Endothelial cell of umbilical vein (primary cell): ENCODE measurements at regions not wholly inside any gene's neighbourhood (a gene's known extent, or its start where the extent isn't known, plus 50 kb on each side); places are given as distances from the start of the nearest gene placed in this dataset.

Experiments used
- BruUV-seq: library from RNA; stranded (reverse); fragments of 400-500 nt; replicated peaks from 2 replicates; lab custom pipeline; 2021; lab: Mats Ljungman, UMichigan
- CTCF ChIA-PET: fragments of 300-600, 350-600 bp; sonication (Branson Sonifier 250); formaldehyde crosslinking; loops from one replicate; lab custom pipeline; 2021; ENCODE audit warnings: antibody characterized with exemption, inconsistent platforms; lab: Charles Lee
- POLR2A ChIA-PET: fragments of 300-600, 350-600 bp; sonication (Branson Sonifier 250); formaldehyde crosslinking; loops from one replicate; lab custom pipeline; 2021; ENCODE audit warnings: antibody characterized with exemption, inconsistent platforms; lab: Charles Lee
- DNase-seq: peaks from one replicate; pipeline ENCODE4 v3.0.0-alpha.2; 2011; ENCODE audit warnings: low read depth, low spot score
- FAIRE-seq: peaks from 2 replicates; lab custom pipeline; 2011; peaks lifted over from hg19 to GRCh38; lab: Jason Lieb, UNC
- H2AFZ ChIP-seq: 2 replicates; pipeline ENCODE4 v1.6.0; 2012; ENCODE audit warnings: low read depth, low read length, control low read depth, inconsistent platforms
- H3K27ac ChIP-seq: 2 replicates; pipeline ENCODE4 v1.5.1; 2011; ENCODE audit warnings: low read depth, mild to moderate bottlenecking, control low read depth, low read length, moderate library complexity; ENCODE audit not compliant: insufficient read depth
- H3K27me3 ChIP-seq, 2 experiments: 2 replicates each; pipeline versions ENCODE4 v1.6.0 to v1.6.1; 2011; ENCODE audit warnings: low read length in 2 of 2, mixed read lengths in 1 of 2; ENCODE audit not compliant: control insufficient read depth in 2 of 2, insufficient read depth in 2 of 2
- H3K36me3 ChIP-seq, 2 experiments: 2 replicates in 1 of 2; 3 replicates in 1 of 2; pipeline ENCODE4 v1.5.1; 2011; ENCODE audit warnings: low read length in 2 of 2, mild to moderate bottlenecking in 1 of 2, moderate library complexity in 1 of 2; ENCODE audit not compliant: control insufficient read depth in 2 of 2, insufficient read depth in 2 of 2; ENCODE audit errors: extremely low read depth in 1 of 2
- H3K4me1 ChIP-seq: 3 replicates; pipeline ENCODE4 v1.5.1; 2011; ENCODE audit warnings: mild to moderate bottlenecking, low read length; ENCODE audit not compliant: control insufficient read depth, insufficient read depth; ENCODE audit errors: extremely low read depth
- H3K4me2 ChIP-seq: 2 replicates; pipeline ENCODE4 v1.6.1; 2011; ENCODE audit warnings: low read length, control low read depth, mixed read lengths; ENCODE audit not compliant: insufficient read depth
- H3K4me3 ChIP-seq, 3 experiments: fragments of 200-600 bp in 1 of 3; sonication (generic), shearing (Covaris generic) in 1 of 3; replicated peaks in 1 of 3; 2 replicates each; pipeline ENCODE4 v1.5.1; 2011 to 2016; ENCODE audit warnings: control low read depth in 3 of 3, low read length in 3 of 3, mild to moderate bottlenecking in 2 of 3, inconsistent platforms in 1 of 3, low read depth in 1 of 3, moderate library complexity in 1 of 3; ENCODE audit not compliant: insufficient read depth in 1 of 3
- H3K79me2 ChIP-seq: 2 replicates; pipeline ENCODE4 v1.6.0; 2012; ENCODE audit warnings: low read length, inconsistent platforms; ENCODE audit not compliant: control insufficient read depth, insufficient read depth
- H3K9ac ChIP-seq: replicated peaks from 2 replicates; pipeline ENCODE3; 2011; ENCODE audit warnings: low read length, control low read depth; ENCODE audit not compliant: insufficient read depth; ENCODE audit errors: extremely low read depth
- H3K9me1 ChIP-seq: replicated peaks from 3 replicates; pipeline ENCODE4 v1.6.0; 2011; ENCODE audit warnings: mild to moderate bottlenecking, low read length; ENCODE audit not compliant: control insufficient read depth, insufficient read depth; ENCODE audit errors: extremely low read depth
- H3K9me3 ChIP-seq: replicated peaks from 2 replicates; pipeline ENCODE4 v1.5.1; 2012; ENCODE audit warnings: low read length, inconsistent platforms; ENCODE audit not compliant: control insufficient read depth, insufficient read depth
- H4K20me1 ChIP-seq: replicated peaks from 2 replicates; pipeline ENCODE3; 2011; ENCODE audit warnings: mild to moderate bottlenecking, low read length; ENCODE audit not compliant: control insufficient read depth, insufficient read depth; ENCODE audit errors: extremely low read depth
- EZH2 ChIP-seq: IDR thresholded peaks from 2 replicates; pipeline ENCODE4 v1.6.1; 2012; ENCODE audit warnings: borderline replicate concordance, low read depth, mild to moderate bottlenecking, moderate library complexity, low read length, inconsistent platforms; ENCODE audit not compliant: severe bottlenecking
- FOS ChIP-seq: IDR thresholded peaks from 2 replicates; pipeline ENCODE4 v1.6.1; 2011; ENCODE audit warnings: mild to moderate bottlenecking, low read length, moderate library complexity, borderline replicate concordance; ENCODE audit not compliant: insufficient read depth
- GATA2 ChIP-seq: IDR thresholded peaks from 2 replicates; pipeline ENCODE4 v1.7.0; 2011; ENCODE audit warnings: low read depth, mild to moderate bottlenecking, moderate library complexity, mixed read lengths, low read length; ENCODE audit not compliant: insufficient read length, insufficient read depth
- JUN ChIP-seq: IDR thresholded peaks from 2 replicates; pipeline ENCODE4 v1.6.1; 2011; ENCODE audit warnings: borderline replicate concordance, low read depth; ENCODE audit not compliant: insufficient read length, insufficient read depth
- MYC ChIP-seq: IDR thresholded peaks from one replicate; pipeline ENCODE4 v1.6.1; 2011; ENCODE audit warnings: mild to moderate bottlenecking, low read depth, low read length
- POLR2A ChIP-seq: IDR thresholded peaks from 2 replicates; pipeline ENCODE4 v1.6.1; 2012; ENCODE audit warnings: low read depth, mild to moderate bottlenecking, control low read depth, low read length
- POLR2AphosphoS5 ChIP-seq: IDR thresholded peaks from 2 replicates; pipeline ENCODE4 v1.6.1; 2012; ENCODE audit warnings: low read depth, mild to moderate bottlenecking, control low read depth, low read length, moderate library complexity; ENCODE audit not compliant: insufficient read depth
- dilution Hi-C: fragments of 300-500 bp; cut with MboI; formaldehyde crosslinking; loops from one replicate; pipeline ENCODE4 v1.15.0; 2019; ENCODE audit warnings: low sequenced_read_pairs; ENCODE audit not compliant: extremely low pct_ligation_motif_present
- intact Hi-C: fragments of 100-400 bp; cut with micrococcal nuclease; formaldehyde crosslinking; loops from one replicate; pipeline ENCODE4 v1.10.0; 2022
- TF ChIP-seq, protein P1 (sequence below), 2 donors: IDR thresholded peaks; 1 replicate in 1 of 2; 2 replicates in 1 of 2; pipeline ENCODE4 v1.5.1; 2011; ENCODE audit warnings: low read length in 2 of 2, mild to moderate bottlenecking in 2 of 2, moderate library complexity in 2 of 2, control low read depth in 1 of 2, inconsistent platforms in 1 of 2, low read depth in 1 of 2; ENCODE audit not compliant: insufficient read depth in 1 of 2; ENCODE audit errors: extremely low read depth in 1 of 2
- TF ChIP-seq, protein P2 (sequence below): IDR thresholded peaks from 2 replicates; pipeline ENCODE4 v1.6.1; 2011; ENCODE audit not compliant: insufficient read depth, insufficient read length

DNA sequence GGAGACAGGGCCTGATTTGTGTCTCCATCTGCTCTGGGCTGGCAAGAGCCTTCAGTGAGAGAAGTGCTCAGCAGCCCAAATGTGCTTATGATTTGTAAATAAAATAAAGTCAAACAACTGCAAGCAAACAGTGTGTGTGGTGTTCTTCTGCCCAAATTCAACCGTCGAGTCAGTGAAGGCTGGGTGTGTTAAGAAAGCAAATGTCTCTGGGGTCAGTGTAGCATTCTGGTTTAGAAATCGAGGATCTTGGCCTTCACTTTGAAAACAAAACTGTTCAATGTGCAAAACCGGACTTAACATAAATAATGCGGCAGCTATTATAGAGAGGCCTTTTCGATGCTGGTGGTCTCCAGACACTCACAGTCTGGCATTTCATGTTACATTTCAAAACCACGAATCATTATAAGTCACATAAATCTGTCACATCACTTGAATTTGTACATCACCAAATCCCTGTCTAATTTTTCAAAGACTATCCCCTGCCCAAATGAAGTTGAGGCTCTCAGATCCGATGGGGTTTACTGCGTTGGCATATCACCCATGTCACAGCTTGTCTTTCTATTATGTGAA lies 158.6 kb upstream of the MYOCD start:
- no peaks in the 10 kb centered on the region for H3K27me3 ChIP-seq
- DNase-seq (no peak), FAIRE-seq (no peak)
- H2AFZ ChIP-seq, result no peak overlapping the region
- H3K4me1 ChIP-seq, result no peaks in the 10 kb centered on the region
- CTCF ChIA-PET, result no interaction called here
- intact Hi-C loops (no loop called here), dilution Hi-C loops (no loop called here)
- H4K20me1 ChIP-seq, result no peaks in the 10 kb centered on the region
- no peak overlapping the region for H3K9ac ChIP-seq
- BruUV-seq, result no TSS peak
- H3K4me2 ChIP-seq, result no peak overlapping the region
- POLR2A ChIA-PET, result no interaction called here
- H3K9me3 ChIP-seq, result no peaks in the 10 kb centered on the region
- no peak overlapping the region for H3K27ac ChIP-seq
- H3K36me3 ChIP-seq, result no peaks in the 10 kb centered on the region
- H3K9me1 ChIP-seq, result no peaks in the 10 kb centered on the region
- no peaks in the 10 kb centered on the region for H3K79me2 ChIP-seq
- H3K4me3 ChIP-seq, result no peak overlapping the region
- no peak for TF ChIP-seq FOS
- no peak for TF ChIP-seq JUN
- no peak for TF ChIP-seq POLR2A
- no peak for TF ChIP-seq EZH2
- TF ChIP-seq, protein P1, sequence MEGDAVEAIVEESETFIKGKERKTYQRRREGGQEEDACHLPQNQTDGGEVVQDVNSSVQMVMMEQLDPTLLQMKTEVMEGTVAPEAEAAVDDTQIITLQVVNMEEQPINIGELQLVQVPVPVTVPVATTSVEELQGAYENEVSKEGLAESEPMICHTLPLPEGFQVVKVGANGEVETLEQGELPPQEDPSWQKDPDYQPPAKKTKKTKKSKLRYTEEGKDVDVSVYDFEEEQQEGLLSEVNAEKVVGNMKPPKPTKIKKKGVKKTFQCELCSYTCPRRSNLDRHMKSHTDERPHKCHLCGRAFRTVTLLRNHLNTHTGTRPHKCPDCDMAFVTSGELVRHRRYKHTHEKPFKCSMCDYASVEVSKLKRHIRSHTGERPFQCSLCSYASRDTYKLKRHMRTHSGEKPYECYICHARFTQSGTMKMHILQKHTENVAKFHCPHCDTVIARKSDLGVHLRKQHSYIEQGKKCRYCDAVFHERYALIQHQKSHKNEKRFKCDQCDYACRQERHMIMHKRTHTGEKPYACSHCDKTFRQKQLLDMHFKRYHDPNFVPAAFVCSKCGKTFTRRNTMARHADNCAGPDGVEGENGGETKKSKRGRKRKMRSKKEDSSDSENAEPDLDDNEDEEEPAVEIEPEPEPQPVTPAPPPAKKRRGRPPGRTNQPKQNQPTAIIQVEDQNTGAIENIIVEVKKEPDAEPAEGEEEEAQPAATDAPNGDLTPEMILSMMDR (IDR thresholded peaks at IDR 0.05; ENCODE audit: extremely low read depth in 1 of 2, insufficient read depth in 1 of 2, low read depth in 1 of 2, low read length in 2 of 2), result no peak
- no peak for TF ChIP-seq POLR2AphosphoS5
- TF ChIP-seq, protein P2, sequence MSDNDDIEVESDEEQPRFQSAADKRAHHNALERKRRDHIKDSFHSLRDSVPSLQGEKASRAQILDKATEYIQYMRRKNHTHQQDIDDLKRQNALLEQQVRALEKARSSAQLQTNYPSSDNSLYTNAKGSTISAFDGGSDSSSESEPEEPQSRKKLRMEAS, result no peak
- TF ChIP-seq GATA2, result no peak
- no peak for TF ChIP-seq MYC
